ENCODE measurements at regions not wholly inside any gene's neighbourhood (a gene's known extent, or its start where the extent isn't known, plus 50 kb on each side); places are given as distances from the start of the nearest gene placed in this dataset.

DNA sequence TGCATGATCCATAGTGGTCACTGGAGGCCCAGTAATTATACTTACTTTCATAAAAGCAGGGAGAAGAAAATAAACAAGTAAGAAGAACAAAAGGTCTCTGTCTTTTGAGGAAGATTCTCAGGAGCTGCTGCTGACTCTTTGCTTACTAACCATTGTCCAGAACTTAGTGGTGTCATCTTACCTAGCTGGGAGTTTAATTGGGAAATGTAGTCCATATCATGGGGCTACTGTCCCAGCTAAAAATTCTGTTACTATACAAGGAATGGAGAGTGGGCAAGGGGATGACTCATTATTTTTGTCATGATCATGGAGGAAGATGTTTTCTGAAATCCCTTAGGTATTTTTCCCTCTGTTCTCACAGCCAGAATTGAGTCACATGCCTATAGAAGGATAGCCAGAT, 639.3 kb downstream of the MTRR start:
- Histone ChIP-seq H3K9ac (ENCODE audit: low read length) (no peak overlapping the region), H3K36me3 (ENCODE audit: control insufficient read depth in 1 of 2, insufficient read depth in 2 of 2, low read length in 2 of 2) (no peaks in the 10 kb centered on the region), H3K4me3 (replicated peaks in 1 of 2; ENCODE audit: low read depth in 1 of 2, low read length in 2 of 2) (no peak overlapping the region), H2AFZ (ENCODE audit: low read depth, low read length, poor library complexity, severe bottlenecking) (no peak overlapping the region), H3K4me2 (ENCODE audit: low read length) (no peak overlapping the region), H3K9me2 (ENCODE audit: insufficient read depth) (no peaks in the 10 kb centered on the region), H3K4me1 (ENCODE audit: control insufficient read depth in 1 of 2, insufficient read depth in 2 of 2, low read length in 2 of 2) (no peaks in the 10 kb centered on the region), H3K27me3 (ENCODE audit: insufficient read depth, low read length) (no peaks in the 10 kb centered on the region), H3K27ac (ENCODE audit: low read depth, low read length) (no peak overlapping the region), H3K9me3 (ENCODE audit: control insufficient read depth in 1 of 2, insufficient read depth in 1 of 2, low read depth in 1 of 2, low read length in 2 of 2) (peaks cover 11 to 20% of the 10 kb centered on the region in 2 experiments; a peak in 2 of 4 replicates), H4K20me1 (ENCODE audit: insufficient read depth) (no peaks in the 10 kb centered on the region), H3K79me2 (ENCODE audit: insufficient read depth, low read length) (no peaks in the 10 kb centered on the region)
- intact Hi-C loops (cut with micrococcal nuclease), result no loop called here
- ChIA-PET POLR2A (no interaction called here), RAD21 (ENCODE audit: low non-redundant PET in 1 of 2, low total read pairs in 2 of 2, uncharacterized antibody in 2 of 2, unreplicated experiment in 2 of 2) (no interaction called here), CTCF (no interaction called here)
- ATAC-seq (no peak), DNase-seq (ENCODE audit: low read depth, low spot score) (no peak)
- no peak for TF ChIP-seq YY1 (IDR thresholded peaks at IDR 0.05; ENCODE audit: extremely low read depth, insufficient replicate concordance, low read depth, low read length)
- TF ChIP-seq ZBTB33 (IDR thresholded peaks at IDR 0.05; ENCODE audit: extremely low read depth, insufficient replicate concordance, low read length), result no peak
- TF ChIP-seq, protein P1, sequence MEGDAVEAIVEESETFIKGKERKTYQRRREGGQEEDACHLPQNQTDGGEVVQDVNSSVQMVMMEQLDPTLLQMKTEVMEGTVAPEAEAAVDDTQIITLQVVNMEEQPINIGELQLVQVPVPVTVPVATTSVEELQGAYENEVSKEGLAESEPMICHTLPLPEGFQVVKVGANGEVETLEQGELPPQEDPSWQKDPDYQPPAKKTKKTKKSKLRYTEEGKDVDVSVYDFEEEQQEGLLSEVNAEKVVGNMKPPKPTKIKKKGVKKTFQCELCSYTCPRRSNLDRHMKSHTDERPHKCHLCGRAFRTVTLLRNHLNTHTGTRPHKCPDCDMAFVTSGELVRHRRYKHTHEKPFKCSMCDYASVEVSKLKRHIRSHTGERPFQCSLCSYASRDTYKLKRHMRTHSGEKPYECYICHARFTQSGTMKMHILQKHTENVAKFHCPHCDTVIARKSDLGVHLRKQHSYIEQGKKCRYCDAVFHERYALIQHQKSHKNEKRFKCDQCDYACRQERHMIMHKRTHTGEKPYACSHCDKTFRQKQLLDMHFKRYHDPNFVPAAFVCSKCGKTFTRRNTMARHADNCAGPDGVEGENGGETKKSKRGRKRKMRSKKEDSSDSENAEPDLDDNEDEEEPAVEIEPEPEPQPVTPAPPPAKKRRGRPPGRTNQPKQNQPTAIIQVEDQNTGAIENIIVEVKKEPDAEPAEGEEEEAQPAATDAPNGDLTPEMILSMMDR (IDR thresholded peaks at IDR 0.05 in 2 of 3, conservative IDR thresholded peaks at IDR 0.05 in 1 of 3; ENCODE audit: borderline replicate concordance in 1 of 3, insufficient read depth in 1 of 3, low read depth in 2 of 3, low read length in 2 of 3), result no peak
- no peak for TF ChIP-seq SRF (IDR thresholded peaks at IDR 0.05; ENCODE audit: low read depth)
- no peak for TF ChIP-seq ZFX (IDR thresholded peaks at IDR 0.05)
- BruUV-seq (replicated peaks), result no TSS peak
